GM12801 (cell line): ENCODE measurements at regions not wholly inside any gene's neighbourhood (a gene's known extent, or its start where the extent isn't known, plus 50 kb on each side); places are given as distances from the start of the nearest gene placed in this dataset.

Experiments
- TF ChIP-seq, protein P1 (sequence below): IDR thresholded peaks from one replicate; pipeline ENCODE4 v1.5.1; 2011; ENCODE audit warnings: control low read depth; ENCODE audit not compliant: insufficient read length; ENCODE audit errors: extremely low read depth

DNA sequence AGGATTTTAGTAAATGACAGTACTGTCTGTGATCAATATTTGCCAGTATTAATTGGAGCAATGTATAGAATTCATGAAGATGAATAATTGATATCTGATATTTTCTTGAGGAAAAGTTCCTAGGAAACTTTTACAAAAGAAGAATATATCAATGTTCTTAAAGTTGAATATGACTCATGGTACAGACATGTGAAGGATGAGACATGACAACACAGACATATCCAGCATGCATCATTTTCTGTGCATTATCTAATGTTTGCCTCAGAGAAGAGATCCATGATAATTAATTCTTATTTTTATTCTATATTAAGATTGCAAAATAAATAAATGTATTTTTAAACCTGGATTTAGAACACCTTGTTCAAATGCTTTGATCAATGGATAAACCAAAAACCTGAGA lies 452.9 kb upstream of the EPHA5 start:
- TF ChIP-seq, protein P1, sequence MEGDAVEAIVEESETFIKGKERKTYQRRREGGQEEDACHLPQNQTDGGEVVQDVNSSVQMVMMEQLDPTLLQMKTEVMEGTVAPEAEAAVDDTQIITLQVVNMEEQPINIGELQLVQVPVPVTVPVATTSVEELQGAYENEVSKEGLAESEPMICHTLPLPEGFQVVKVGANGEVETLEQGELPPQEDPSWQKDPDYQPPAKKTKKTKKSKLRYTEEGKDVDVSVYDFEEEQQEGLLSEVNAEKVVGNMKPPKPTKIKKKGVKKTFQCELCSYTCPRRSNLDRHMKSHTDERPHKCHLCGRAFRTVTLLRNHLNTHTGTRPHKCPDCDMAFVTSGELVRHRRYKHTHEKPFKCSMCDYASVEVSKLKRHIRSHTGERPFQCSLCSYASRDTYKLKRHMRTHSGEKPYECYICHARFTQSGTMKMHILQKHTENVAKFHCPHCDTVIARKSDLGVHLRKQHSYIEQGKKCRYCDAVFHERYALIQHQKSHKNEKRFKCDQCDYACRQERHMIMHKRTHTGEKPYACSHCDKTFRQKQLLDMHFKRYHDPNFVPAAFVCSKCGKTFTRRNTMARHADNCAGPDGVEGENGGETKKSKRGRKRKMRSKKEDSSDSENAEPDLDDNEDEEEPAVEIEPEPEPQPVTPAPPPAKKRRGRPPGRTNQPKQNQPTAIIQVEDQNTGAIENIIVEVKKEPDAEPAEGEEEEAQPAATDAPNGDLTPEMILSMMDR: no peak

DNA sequence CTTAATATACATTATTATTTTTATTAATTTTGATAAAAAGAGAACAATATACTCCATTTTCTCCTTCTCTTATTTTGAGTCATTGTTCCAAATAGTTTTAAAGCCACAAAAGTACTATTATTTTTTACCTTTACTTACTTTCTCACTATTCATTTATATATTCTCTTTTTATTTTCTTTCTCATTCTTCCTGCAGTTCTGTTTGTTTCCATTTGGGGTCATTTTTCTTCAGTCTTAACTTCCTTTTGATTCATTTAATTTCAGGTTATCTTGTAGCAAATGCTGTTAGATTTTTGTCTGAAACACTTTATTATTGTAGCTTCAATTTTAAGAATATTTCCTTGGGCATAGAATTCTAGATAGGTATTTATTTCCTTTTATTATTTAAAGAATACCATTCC lies 438.6 kb upstream of the EPHA5 start:
- TF ChIP-seq, protein P1: no peak

DNA sequence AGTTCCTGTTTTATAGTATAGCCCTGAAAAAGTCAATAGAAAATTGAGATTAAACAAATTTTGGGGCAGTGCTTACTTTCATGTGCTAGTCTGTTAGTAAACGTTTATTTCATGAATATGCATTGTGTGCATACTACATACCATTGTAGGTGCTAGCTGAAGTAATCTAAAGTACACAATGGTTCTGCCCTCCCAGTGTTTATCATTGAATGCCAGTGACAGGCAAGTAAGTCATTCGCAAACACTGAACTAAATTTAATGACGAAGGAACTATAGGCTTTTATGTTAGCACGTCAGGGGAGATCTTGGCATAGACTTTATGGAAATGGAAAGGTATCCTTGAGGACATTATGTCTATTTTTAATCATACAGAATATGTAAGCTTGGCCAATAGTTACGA lies 426.9 kb upstream of the EPHA5 start:
- TF ChIP-seq, protein P1: no peak

DNA sequence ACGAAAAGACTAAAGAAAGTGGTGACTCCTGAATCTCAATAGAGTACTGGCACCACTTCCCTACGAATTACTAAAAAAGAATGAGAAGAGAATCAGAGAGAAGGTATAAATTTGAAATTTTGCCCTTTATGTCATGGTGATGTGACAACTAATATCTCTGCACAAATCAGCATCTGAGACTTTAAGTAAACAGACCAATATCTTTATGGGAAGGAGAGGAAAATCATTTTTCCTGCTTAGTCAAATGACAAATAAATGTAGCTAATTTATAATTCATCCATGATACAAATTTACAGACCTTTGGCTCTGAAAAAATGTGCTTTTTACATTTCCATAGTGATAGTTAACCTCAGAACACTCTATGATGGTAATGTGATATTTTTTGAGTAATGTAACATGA lies 424.8 kb upstream of the EPHA5 start:
- TF ChIP-seq, protein P1: no peak

DNA sequence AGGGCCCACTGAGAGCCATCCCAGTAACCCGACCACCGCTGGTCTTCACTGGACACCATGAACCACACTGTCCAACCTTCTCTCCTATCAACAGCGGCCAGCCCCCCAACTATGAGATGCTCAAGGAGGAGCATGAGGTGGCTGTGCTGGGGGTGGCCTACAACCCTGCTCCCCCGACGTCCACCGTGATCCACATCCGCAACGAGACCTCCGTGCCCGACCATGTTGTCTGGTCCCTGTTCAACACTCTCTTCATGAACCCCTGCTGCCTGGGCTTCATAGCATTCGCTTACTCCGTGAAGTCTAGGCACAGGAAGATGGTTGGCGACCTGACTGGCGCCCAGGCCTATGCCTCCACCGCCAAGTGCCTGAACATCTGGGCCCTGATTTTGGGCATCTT lies 423.8 kb upstream of the EPHA5 start:
- TF ChIP-seq, protein P1: no peak

DNA sequence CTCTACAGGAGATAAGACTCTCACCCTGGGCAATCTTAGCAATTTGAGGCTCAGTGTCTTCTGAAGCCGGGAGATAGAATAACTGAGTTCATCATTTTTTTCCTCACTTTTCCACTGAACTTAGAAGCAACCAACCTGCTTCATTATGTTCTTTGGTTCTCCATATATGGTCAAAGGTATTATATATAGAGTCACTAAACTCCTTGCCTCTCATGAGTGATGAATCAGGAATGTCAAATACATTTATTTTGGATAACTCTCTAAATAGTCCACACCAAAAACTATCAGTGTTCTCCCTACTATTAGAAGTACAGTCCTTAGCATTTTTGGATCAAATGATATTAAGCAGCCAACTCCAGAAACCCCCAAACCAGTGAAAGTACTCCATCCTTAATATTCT lies 421.5 kb upstream of the EPHA5 start:
- TF ChIP-seq, protein P1: no peak

DNA sequence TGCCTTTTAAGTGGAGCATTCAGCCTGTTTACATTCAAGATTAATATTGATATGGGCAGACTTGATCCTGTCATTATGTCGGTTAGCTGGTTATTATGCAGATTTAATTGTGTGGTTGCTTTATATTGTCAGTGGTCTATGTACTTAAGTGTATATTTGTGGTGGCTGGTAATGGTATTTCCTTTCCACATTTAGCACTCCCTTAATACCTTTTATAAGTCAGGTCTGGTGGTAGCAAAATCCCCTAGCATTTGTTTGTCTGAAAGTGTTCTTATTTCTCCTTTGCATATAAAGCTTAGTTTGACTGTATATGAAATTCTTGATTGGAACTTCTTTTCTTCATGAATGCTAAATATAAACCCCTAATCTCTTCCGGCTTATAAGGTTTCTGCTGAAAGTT lies 403.7 kb upstream of the EPHA5 start:
- TF ChIP-seq, protein P1: no peak

DNA sequence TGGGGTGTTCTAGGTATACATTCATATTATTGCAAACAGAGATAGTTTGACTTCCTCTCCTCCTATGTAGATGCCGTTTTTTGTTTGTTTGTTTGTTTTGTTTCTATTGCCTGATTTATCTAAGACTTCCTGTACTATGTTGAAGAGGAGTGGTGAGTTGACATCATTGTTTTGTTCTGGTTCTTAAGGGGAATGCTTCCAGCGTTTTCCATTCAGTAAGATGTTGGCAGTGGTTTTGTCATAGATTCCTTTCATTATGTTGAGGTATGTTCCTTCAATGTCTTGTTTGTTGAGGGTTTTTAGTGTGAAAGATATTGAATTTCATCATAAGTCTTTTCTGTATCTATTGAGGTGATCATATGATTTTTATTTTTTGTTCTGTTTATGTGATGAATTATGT lies 401.6 kb upstream of the EPHA5 start:
- TF ChIP-seq, protein P1: no peak
